Fibroblast of mammary gland (primary cell): ENCODE measurements at regions not wholly inside any gene's neighbourhood (a gene's known extent, or its start where the extent isn't known, plus 50 kb on each side); places are given as distances from the start of the nearest gene placed in this dataset.
"Not testable (repeated sequence)": the region's sequence is repeated elsewhere in the genome, so short reads cannot be mapped to it uniquely, and the experiment has no call there.

Source experiments
- DNase-seq: peaks from one replicate; pipeline ENCODE4 v3.0.0-alpha.2; 2010; ENCODE audit warnings: low read depth
- H3K4me3 ChIP-seq: 2 replicates; pipeline ENCODE4 v1.5.1; 2011; ENCODE audit warnings: low read depth, mild to moderate bottlenecking, low read length, moderate library complexity; ENCODE audit not compliant: control insufficient read depth
- TF ChIP-seq, protein P1 (sequence below): conservative IDR thresholded peaks from 2 replicates; pipeline ENCODE4 v1.5.1; 2011; ENCODE audit warnings: low read depth, low read length, inconsistent platforms; ENCODE audit not compliant: control insufficient read depth, insufficient read depth

DNA sequence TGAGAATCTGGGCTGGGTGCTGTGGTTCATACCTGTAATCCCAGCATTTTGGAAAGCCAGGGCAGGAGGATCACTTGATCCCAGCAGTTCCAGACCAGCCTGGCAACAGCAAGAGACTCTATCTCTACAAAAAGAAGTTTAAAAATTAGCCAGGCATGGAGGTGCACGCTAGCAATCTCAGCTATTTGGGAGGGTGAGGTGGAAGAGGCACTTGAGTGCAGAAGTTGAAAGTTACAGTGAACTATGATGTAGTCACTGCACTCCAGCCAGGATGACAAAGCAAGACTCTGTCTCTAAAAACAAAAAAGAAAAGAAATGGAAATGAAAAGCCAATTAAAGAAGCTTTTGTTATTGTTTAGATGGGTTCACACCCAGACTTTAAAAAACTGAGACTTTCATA is 131.6 kb upstream of the RASA1 start:
- no peak for DNase-seq
- no peak overlapping the region for H3K4me3 ChIP-seq
- TF ChIP-seq, protein P1, sequence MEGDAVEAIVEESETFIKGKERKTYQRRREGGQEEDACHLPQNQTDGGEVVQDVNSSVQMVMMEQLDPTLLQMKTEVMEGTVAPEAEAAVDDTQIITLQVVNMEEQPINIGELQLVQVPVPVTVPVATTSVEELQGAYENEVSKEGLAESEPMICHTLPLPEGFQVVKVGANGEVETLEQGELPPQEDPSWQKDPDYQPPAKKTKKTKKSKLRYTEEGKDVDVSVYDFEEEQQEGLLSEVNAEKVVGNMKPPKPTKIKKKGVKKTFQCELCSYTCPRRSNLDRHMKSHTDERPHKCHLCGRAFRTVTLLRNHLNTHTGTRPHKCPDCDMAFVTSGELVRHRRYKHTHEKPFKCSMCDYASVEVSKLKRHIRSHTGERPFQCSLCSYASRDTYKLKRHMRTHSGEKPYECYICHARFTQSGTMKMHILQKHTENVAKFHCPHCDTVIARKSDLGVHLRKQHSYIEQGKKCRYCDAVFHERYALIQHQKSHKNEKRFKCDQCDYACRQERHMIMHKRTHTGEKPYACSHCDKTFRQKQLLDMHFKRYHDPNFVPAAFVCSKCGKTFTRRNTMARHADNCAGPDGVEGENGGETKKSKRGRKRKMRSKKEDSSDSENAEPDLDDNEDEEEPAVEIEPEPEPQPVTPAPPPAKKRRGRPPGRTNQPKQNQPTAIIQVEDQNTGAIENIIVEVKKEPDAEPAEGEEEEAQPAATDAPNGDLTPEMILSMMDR = no peak

DNA sequence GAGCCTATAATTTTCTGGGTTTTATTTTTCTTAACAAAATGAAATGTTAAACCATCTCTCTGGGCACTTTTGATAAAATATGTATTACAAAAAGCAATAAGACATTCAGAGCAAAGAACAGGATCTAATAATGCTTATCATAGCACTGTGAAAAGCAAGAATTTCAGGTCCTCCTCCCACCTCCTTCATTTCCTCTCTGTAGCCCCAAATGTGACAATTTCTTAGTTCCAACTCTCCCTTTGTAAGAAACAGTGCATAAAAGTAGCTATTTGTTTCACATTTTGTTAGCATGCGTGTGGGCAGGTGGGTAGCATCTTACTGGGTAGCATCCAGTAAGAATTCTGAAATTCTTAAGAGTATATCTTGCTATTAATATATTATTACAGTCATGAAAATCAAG is 130.9 kb upstream of the RASA1 start:
- H3K4me3 ChIP-seq = no peak overlapping the region
- no peak for DNase-seq
- TF ChIP-seq, protein P1 = no peak

DNA sequence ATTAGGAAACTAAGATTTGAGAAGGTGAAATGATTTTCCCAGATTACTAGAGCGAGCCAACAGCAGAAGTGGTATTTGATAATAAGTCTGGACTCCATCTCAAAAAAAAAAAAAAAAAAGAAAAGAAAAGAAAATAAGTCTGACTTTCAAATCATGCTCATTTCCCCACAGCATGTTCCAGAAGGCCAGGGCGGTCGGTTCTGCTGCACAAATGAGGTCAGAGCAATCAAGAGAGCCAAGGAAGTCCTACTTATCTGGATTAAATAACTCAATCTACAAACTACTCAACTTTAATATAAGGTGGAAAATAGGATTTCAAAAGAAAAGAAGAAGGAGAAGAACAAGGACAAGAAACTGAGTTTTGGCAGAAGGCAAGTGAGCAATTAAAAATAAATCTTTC is 130.4 kb upstream of the RASA1 start:
- no peak for DNase-seq
- no peak overlapping the region for H3K4me3 ChIP-seq
- TF ChIP-seq, protein P1 = no peak

DNA sequence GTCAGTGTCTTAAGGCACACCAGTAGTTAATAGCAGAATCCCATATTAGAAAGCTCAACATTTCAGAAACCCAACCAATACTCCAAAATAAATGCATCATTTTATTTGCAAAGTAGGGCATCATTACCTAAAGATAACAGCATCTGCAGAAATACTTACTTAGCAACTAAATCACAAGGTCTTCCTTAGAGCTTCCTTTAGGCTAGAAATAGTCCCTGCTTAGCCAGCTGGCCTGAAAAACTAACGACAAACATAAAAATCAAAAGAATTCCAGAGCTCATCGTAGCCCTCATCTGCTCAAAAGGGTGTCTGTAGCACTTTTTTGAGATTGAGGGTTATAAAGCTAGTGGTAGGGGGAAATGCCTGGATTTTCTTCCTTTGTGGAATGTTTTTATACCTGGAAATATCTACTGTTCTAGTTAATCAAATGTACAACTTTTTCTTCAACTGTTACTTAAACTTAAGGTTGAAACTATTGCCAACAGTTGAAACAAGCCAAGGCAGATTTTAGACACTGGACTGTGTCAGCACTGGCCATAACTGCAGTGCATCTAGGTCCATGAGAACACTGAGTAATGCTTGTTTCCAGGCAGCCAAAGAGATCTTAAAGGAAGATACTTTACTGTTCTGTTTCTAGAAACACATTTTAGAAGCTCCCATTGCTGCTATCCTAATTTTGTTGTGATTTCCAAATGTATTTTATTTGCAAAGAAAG is 129.4 kb upstream of the RASA1 start:
- TF ChIP-seq, protein P1 = no peak
- no peak for DNase-seq
- no peak overlapping the region for H3K4me3 ChIP-seq

DNA sequence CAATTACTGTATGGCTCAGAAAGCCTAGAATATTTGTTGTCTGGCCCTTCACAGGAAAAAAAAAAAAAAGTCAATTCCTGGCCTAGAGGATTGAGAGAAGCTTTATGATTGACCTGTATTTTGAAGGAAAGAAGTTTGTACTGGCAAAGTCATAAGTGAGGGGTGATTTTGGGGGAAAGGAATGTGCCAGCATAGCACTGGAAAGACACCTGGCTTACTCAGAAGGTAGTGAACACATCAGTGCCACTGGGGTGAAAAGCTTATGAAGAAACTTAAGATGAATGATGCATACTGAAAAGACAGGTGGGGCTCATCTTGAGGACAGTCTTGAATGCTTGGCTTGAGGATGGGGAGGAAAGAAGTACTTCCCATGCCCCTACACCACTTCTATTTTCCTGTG is 127.9 kb upstream of the RASA1 start:
- no peak overlapping the region for H3K4me3 ChIP-seq
- DNase-seq = no peak
- TF ChIP-seq, protein P1 = no peak

DNA sequence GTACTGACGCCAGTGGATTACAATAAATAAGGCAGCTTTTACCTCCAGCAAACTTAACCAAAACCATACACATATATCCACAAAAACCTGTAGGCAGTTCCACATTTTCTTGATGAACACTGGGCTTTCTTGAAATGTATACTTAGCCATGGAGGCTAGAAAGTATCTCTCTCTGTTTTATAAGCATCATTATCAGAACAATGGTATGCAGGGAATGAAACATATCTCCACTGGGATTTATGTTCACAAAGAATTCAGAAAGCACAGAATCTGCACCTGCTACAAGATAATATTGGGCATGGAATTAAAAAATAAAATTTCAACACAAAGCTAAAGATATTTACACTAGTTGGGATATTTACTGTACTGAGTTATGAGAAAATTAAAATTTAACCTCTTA is 126.1 kb upstream of the RASA1 start:
- no peak overlapping the region for H3K4me3 ChIP-seq
- TF ChIP-seq, protein P1 = no peak
- no peak for DNase-seq

DNA sequence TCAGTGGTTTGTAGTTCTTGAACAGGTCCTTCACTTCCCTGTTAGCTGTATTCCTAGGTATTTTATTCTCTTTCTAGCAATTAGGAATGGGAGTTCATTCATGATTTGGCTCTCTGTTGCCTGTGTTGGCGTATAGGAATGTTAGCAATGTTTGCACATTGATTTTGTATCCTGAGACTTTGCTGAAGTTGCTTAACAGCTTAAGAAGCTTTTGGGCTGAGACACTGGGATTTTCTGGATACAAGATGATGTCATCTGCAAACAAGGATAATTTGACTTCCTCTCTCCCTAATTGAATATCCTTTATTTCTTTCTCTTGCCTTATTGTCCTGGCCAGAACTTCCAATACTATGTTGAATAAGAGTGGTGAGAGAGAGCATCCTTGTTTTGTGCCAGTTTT is 121.8 kb upstream of the RASA1 start:
- peak; percentile 77 for DNase-seq
- not testable (repeated sequence) for H3K4me3 ChIP-seq
